ENCODE measurements at regions not wholly inside any gene's neighbourhood (a gene's known extent, or its start where the extent isn't known, plus 50 kb on each side); places are given as distances from the start of the nearest gene placed in this dataset.

- H3K4me1 Mint-ChIP-seq (ENCODE audit: low read depth, unreplicated experiment): peaks cover 5% of the 10 kb centered on the region
- no peaks in the 10 kb centered on the region for H4K20me1 ChIP-seq (ENCODE audit: insufficient read depth, low read length)
- no peak overlapping the region for H3K4me3 ChIP-seq (ENCODE audit: insufficient read depth, low read depth, low read length)
- H3K27ac Mint-ChIP-seq (ENCODE audit: unreplicated experiment): no peak overlapping the region
- no peaks in the 10 kb centered on the region for H3K36me3 ChIP-seq (ENCODE audit: insufficient read depth, low read length)
- no peak overlapping the region for H3K27ac ChIP-seq (ENCODE audit: low read depth, low read length)
- H3K9ac ChIP-seq (ENCODE audit: low read length): no peak overlapping the region
- TF ChIP-seq EZH2 (IDR thresholded peaks at IDR 0.05; ENCODE audit: insufficient read depth, low read length) (no peak), CTCF (IDR thresholded peaks at IDR 0.05; ENCODE audit: insufficient read depth, low read depth, low read length) (no peak)
- no peak overlapping the region for H2AFZ ChIP-seq (ENCODE audit: low read depth, low read length)
- DNase-seq (ENCODE audit: low read depth) (no peak), FAIRE-seq (no peak)
- H3K4me1 ChIP-seq (ENCODE audit: insufficient read depth, low read length): no peaks in the 10 kb centered on the region
- H3K4me2 ChIP-seq (ENCODE audit: low read length): no peak overlapping the region
- no peaks in the 10 kb centered on the region for H3K79me2 ChIP-seq (ENCODE audit: insufficient read depth, low read length)
- no peak overlapping the region for H3K4me3 Mint-ChIP-seq (ENCODE audit: unreplicated experiment)
- no peaks in the 10 kb centered on the region for H3K27me3 ChIP-seq (ENCODE audit: insufficient read depth, low read length)
- H3K9me3 ChIP-seq (ENCODE audit: insufficient read depth, low read depth, low read length): no peaks in the 10 kb centered on the region
- no peaks in the 10 kb centered on the region for H3K36me3 Mint-ChIP-seq (ENCODE audit: low read depth, unreplicated experiment)
- no peaks in the 10 kb centered on the region for H3K27me3 Mint-ChIP-seq (ENCODE audit: low read depth, unreplicated experiment)
- peaks cover 2% of the 10 kb centered on the region for H3K9me3 Mint-ChIP-seq (ENCODE audit: unreplicated experiment)
These were observed 710.5 kb downstream of the QKI start for GRCh38 chr6:164124986-164125385.

- Histone ChIP-seq H2AFZ (ENCODE audit: low read depth, low read length) (no peak overlapping the region), H3K4me3 (ENCODE audit: insufficient read depth, low read depth, low read length) (no peak overlapping the region), H3K4me2 (ENCODE audit: low read length) (no peak overlapping the region), H3K27me3 (ENCODE audit: insufficient read depth, low read length) (no peaks in the 10 kb centered on the region), H3K9ac (ENCODE audit: low read length) (no peak overlapping the region), H3K36me3 (ENCODE audit: insufficient read depth, low read length) (no peaks in the 10 kb centered on the region), H4K20me1 (ENCODE audit: insufficient read depth, low read length) (no peaks in the 10 kb centered on the region), H3K9me3 (ENCODE audit: insufficient read depth, low read depth, low read length) (no peaks in the 10 kb centered on the region), H3K27ac (ENCODE audit: low read depth, low read length) (no peak overlapping the region), H3K4me1 (ENCODE audit: insufficient read depth, low read length) (no peaks in the 10 kb centered on the region), H3K79me2 (ENCODE audit: insufficient read depth, low read length) (no peaks in the 10 kb centered on the region)
- Mint-ChIP-seq H3K27me3 (ENCODE audit: low read depth, unreplicated experiment) (no peaks in the 10 kb centered on the region), H3K9me3 (ENCODE audit: unreplicated experiment) (peaks cover 2% of the 10 kb centered on the region), H3K27ac (ENCODE audit: unreplicated experiment) (no peak overlapping the region), H3K4me3 (ENCODE audit: unreplicated experiment) (no peak overlapping the region), H3K36me3 (ENCODE audit: low read depth, unreplicated experiment) (no peaks in the 10 kb centered on the region), H3K4me1 (ENCODE audit: low read depth, unreplicated experiment) (peaks cover 5% of the 10 kb centered on the region)
- TF ChIP-seq CTCF (IDR thresholded peaks at IDR 0.05; ENCODE audit: insufficient read depth, low read depth, low read length): no peak
- no peak for TF ChIP-seq EZH2 (IDR thresholded peaks at IDR 0.05; ENCODE audit: insufficient read depth, low read length)
- no peak for DNase-seq (ENCODE audit: low read depth)
- FAIRE-seq: no peak
These were observed 710.0 kb downstream of the QKI start for GRCh38 chr6:164124473-164124872.

GRCh38 chr6:164122109-164122508 is 707.6 kb downstream of the QKI start:
- Mint-ChIP-seq H3K36me3 (ENCODE audit: low read depth, unreplicated experiment) (no peaks in the 10 kb centered on the region), H3K4me1 (ENCODE audit: low read depth, unreplicated experiment) (peaks cover 5% of the 10 kb centered on the region), H3K27ac (ENCODE audit: unreplicated experiment) (no peak overlapping the region), H3K27me3 (ENCODE audit: low read depth, unreplicated experiment) (no peaks in the 10 kb centered on the region), H3K4me3 (ENCODE audit: unreplicated experiment) (no peak overlapping the region), H3K9me3 (ENCODE audit: unreplicated experiment) (peaks cover 2% of the 10 kb centered on the region)
- Histone ChIP-seq H3K27me3 (ENCODE audit: insufficient read depth, low read length) (no peaks in the 10 kb centered on the region), H3K4me3 (ENCODE audit: insufficient read depth, low read depth, low read length) (no peak overlapping the region), H2AFZ (ENCODE audit: low read depth, low read length) (no peak overlapping the region), H3K36me3 (ENCODE audit: insufficient read depth, low read length) (no peaks in the 10 kb centered on the region), H3K27ac (ENCODE audit: low read depth, low read length) (no peak overlapping the region), H3K9ac (ENCODE audit: low read length) (no peak overlapping the region), H3K4me2 (ENCODE audit: low read length) (no peak overlapping the region), H3K4me1 (ENCODE audit: insufficient read depth, low read length) (no peaks in the 10 kb centered on the region), H3K79me2 (ENCODE audit: insufficient read depth, low read length) (no peaks in the 10 kb centered on the region), H4K20me1 (ENCODE audit: insufficient read depth, low read length) (no peaks in the 10 kb centered on the region), H3K9me3 (ENCODE audit: insufficient read depth, low read depth, low read length) (no peaks in the 10 kb centered on the region)
- FAIRE-seq (no peak), DNase-seq (ENCODE audit: low read depth) (no peak)
- TF ChIP-seq EZH2 (IDR thresholded peaks at IDR 0.05; ENCODE audit: insufficient read depth, low read length) (no peak), CTCF (IDR thresholded peaks at IDR 0.05; ENCODE audit: insufficient read depth, low read depth, low read length) (no peak)
